C4-2B (cell line): ENCODE measurements at regions not wholly inside any gene's neighbourhood (a gene's known extent, or its start where the extent isn't known, plus 50 kb on each side); places are given as distances from the start of the nearest gene placed in this dataset.

Source experiments
- ZFX ChIP-seq: fragments of 450-650 bp; IDR thresholded peaks from 2 replicates; pipeline ENCODE4 v1.6.1; 2017
- TF ChIP-seq, protein P1 (sequence below): fragments of 450-650 bp; conservative IDR thresholded peaks from 2 replicates; pipeline ENCODE4 v1.5.1; 2017; ENCODE audit warnings: mild to moderate bottlenecking

DNA sequence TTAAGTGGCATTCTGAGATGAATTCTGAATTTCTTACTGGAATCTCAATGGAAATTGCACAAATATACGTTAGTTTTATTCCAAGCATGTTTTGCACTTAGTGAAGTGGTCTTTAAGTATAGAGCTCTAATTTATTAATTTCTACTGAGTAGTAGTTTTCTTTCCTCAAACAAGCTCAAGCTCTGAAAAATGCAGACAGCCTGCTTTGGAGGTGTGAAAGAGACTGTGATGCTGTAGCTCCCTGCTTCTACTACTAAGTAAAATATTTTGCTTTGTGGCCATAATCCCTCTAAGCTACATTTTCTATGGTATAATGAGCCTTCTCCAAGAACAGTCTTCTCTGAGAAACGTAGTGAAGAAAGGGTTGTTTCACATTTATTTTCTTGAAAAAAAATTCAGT is 243.5 kb upstream of the HS3ST5 start:
- TF ChIP-seq, protein P1, sequence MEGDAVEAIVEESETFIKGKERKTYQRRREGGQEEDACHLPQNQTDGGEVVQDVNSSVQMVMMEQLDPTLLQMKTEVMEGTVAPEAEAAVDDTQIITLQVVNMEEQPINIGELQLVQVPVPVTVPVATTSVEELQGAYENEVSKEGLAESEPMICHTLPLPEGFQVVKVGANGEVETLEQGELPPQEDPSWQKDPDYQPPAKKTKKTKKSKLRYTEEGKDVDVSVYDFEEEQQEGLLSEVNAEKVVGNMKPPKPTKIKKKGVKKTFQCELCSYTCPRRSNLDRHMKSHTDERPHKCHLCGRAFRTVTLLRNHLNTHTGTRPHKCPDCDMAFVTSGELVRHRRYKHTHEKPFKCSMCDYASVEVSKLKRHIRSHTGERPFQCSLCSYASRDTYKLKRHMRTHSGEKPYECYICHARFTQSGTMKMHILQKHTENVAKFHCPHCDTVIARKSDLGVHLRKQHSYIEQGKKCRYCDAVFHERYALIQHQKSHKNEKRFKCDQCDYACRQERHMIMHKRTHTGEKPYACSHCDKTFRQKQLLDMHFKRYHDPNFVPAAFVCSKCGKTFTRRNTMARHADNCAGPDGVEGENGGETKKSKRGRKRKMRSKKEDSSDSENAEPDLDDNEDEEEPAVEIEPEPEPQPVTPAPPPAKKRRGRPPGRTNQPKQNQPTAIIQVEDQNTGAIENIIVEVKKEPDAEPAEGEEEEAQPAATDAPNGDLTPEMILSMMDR, result no peak
- no peak for TF ChIP-seq ZFX
